ENCODE measurements at regions not wholly inside any gene's neighbourhood (a gene's known extent, or its start where the extent isn't known, plus 50 kb on each side); places are given as distances from the start of the nearest gene placed in this dataset.

- no peak for DNase-seq
Observed at GRCh38 chr22:27517361-27518155, 284.0 kb downstream of the MN1 start.

GRCh38 chr22:27518531-27519340 lies 282.8 kb downstream of the MN1 start:
- H3K4me3 Mint-ChIP-seq = no peak overlapping the region
- H3K4me1 Mint-ChIP-seq (ENCODE audit: low read depth) = no peaks in the 10 kb centered on the region
- ChIA-PET POLR2A (no interaction called here), CTCF (no interaction called here)
- no peak overlapping the region for H3K27ac Mint-ChIP-seq
- DNase-seq (no peak), ATAC-seq (no peak)
- no peaks in the 10 kb centered on the region for H3K9me3 Mint-ChIP-seq (ENCODE audit: insufficient read depth)
- no peaks in the 10 kb centered on the region for H3K27me3 Mint-ChIP-seq (ENCODE audit: low read depth)
- no peaks in the 10 kb centered on the region for H3K36me3 Mint-ChIP-seq (ENCODE audit: low read depth)

More at GRCh38 chr22:27517361-27518155, 284.0 kb downstream of the MN1 start:
- no peaks in the 10 kb centered on the region for H3K4me1 Mint-ChIP-seq (ENCODE audit: low read depth)
- H3K36me3 Mint-ChIP-seq (ENCODE audit: low read depth) = no peaks in the 10 kb centered on the region
- ChIA-PET POLR2A (no interaction called here), CTCF (no interaction called here)
- H3K27ac Mint-ChIP-seq = no peak overlapping the region
- no peak overlapping the region for H3K4me3 Mint-ChIP-seq
- no peaks in the 10 kb centered on the region for H3K27me3 Mint-ChIP-seq (ENCODE audit: low read depth)
- ATAC-seq = no peak
- no peaks in the 10 kb centered on the region for H3K9me3 Mint-ChIP-seq (ENCODE audit: insufficient read depth)

- Mint-ChIP-seq H3K27ac (no peak overlapping the region), H3K9me3 (ENCODE audit: insufficient read depth) (no peaks in the 10 kb centered on the region)
Observed at GRCh38 chr22:27523711-27524110, 277.8 kb downstream of the MN1 start.

GRCh38 chr22:27525711-27526110 lies 275.8 kb downstream of the MN1 start:
- no peaks in the 10 kb centered on the region for H3K36me3 Mint-ChIP-seq (ENCODE audit: low read depth)
- no peaks in the 10 kb centered on the region for H3K27me3 Mint-ChIP-seq (ENCODE audit: low read depth)
- POLR2A ChIA-PET = no interaction called here

More at GRCh38 chr22:27523711-27524110, 277.8 kb downstream of the MN1 start:
- Mint-ChIP-seq H3K36me3 (ENCODE audit: low read depth) (no peaks in the 10 kb centered on the region), H3K4me1 (ENCODE audit: low read depth) (no peaks in the 10 kb centered on the region), H3K27me3 (ENCODE audit: low read depth) (no peaks in the 10 kb centered on the region), H3K4me3 (no peak overlapping the region)
- CTCF ChIA-PET = no interaction called here
- ATAC-seq (no peak), DNase-seq (no peak)
- POLR2A ChIA-PET = interaction anchor here (0.6 kb wide), 1 partner anchor 343 kb away, joined by 3 read pairs; no protein-coding TSS in a partner anchor

GRCh38 chr22:27526901-27527300 lies 274.7 kb downstream of the MN1 start:
- DNase-seq (no peak), ATAC-seq (no peak)
- H3K27ac Mint-ChIP-seq = no peak overlapping the region
- H3K4me1 Mint-ChIP-seq (ENCODE audit: low read depth) = no peaks in the 10 kb centered on the region
- H3K9me3 Mint-ChIP-seq (ENCODE audit: insufficient read depth) = no peaks in the 10 kb centered on the region
- no peaks in the 10 kb centered on the region for H3K27me3 Mint-ChIP-seq (ENCODE audit: low read depth)
- CTCF ChIA-PET = no interaction called here
- no peaks in the 10 kb centered on the region for H3K36me3 Mint-ChIP-seq (ENCODE audit: low read depth)
- POLR2A ChIA-PET = no interaction called here
- H3K4me3 Mint-ChIP-seq = no peak overlapping the region

More at GRCh38 chr22:27525711-27526110, 275.8 kb downstream of the MN1 start:
- DNase-seq (no peak), ATAC-seq (no peak)
- Mint-ChIP-seq H3K27ac (no peak overlapping the region), H3K9me3 (ENCODE audit: insufficient read depth) (no peaks in the 10 kb centered on the region), H3K4me3 (no peak overlapping the region), H3K4me1 (ENCODE audit: low read depth) (no peaks in the 10 kb centered on the region)
- CTCF ChIA-PET = no interaction called here

- ATAC-seq = no peak
- POLR2A ChIA-PET = no interaction called here
- Mint-ChIP-seq H3K27me3 (ENCODE audit: low read depth) (peaks cover 1% of the 10 kb centered on the region), H3K4me1 (ENCODE audit: low read depth) (no peaks in the 10 kb centered on the region), H3K4me3 (no peak overlapping the region), H3K36me3 (ENCODE audit: low read depth) (no peaks in the 10 kb centered on the region), H3K27ac (no peak overlapping the region), H3K9me3 (ENCODE audit: insufficient read depth) (no peaks in the 10 kb centered on the region)
- CTCF ChIA-PET = no interaction called here
- DNase-seq = no peak
Observed at GRCh38 chr22:27531782-27532530, 269.6 kb downstream of the MN1 start.

GRCh38 chr22:27533105-27533745 lies 268.3 kb downstream of the MN1 start:
- ATAC-seq (no peak), DNase-seq (no peak)
- H3K9me3 Mint-ChIP-seq (ENCODE audit: insufficient read depth) = no peaks in the 10 kb centered on the region
- no peaks in the 10 kb centered on the region for H3K4me1 Mint-ChIP-seq (ENCODE audit: low read depth)
- ChIA-PET POLR2A (no interaction called here), CTCF (no interaction called here)
- H3K4me3 Mint-ChIP-seq = no peak overlapping the region
- no peak overlapping the region for H3K27ac Mint-ChIP-seq
- no peaks in the 10 kb centered on the region for H3K36me3 Mint-ChIP-seq (ENCODE audit: low read depth)
- peaks cover 2% of the 10 kb centered on the region for H3K27me3 Mint-ChIP-seq (ENCODE audit: low read depth)

GRCh38 chr22:27534720-27535125 lies 266.8 kb downstream of the MN1 start:
- H3K4me3 Mint-ChIP-seq = no peak overlapping the region
- no peaks in the 10 kb centered on the region for H3K4me1 Mint-ChIP-seq (ENCODE audit: low read depth)
- ChIA-PET POLR2A (no interaction called here), CTCF (no interaction called here)
- no peaks in the 10 kb centered on the region for H3K36me3 Mint-ChIP-seq (ENCODE audit: low read depth)
- H3K9me3 Mint-ChIP-seq (ENCODE audit: insufficient read depth) = no peaks in the 10 kb centered on the region
- ATAC-seq (no peak), DNase-seq (no peak)
- peaks cover 2% of the 10 kb centered on the region for H3K27me3 Mint-ChIP-seq (ENCODE audit: low read depth)
- H3K27ac Mint-ChIP-seq = no peak overlapping the region

- no peak overlapping the region for H3K27ac Mint-ChIP-seq
- no peaks in the 10 kb centered on the region for H3K9me3 Mint-ChIP-seq (ENCODE audit: insufficient read depth)
- H3K4me3 Mint-ChIP-seq = no peak overlapping the region
- POLR2A ChIA-PET = no interaction called here
- H3K27me3 Mint-ChIP-seq (ENCODE audit: low read depth) = peaks cover 2% of the 10 kb centered on the region
- CTCF ChIA-PET = no interaction called here
- H3K4me1 Mint-ChIP-seq (ENCODE audit: low read depth) = no peaks in the 10 kb centered on the region
- no peaks in the 10 kb centered on the region for H3K36me3 Mint-ChIP-seq (ENCODE audit: low read depth)
- no peak for ATAC-seq
- DNase-seq = no peak
Observed at GRCh38 chr22:27535452-27535851, 266.1 kb downstream of the MN1 start.

- Mint-ChIP-seq H3K36me3 (ENCODE audit: low read depth) (no peaks in the 10 kb centered on the region), H3K4me1 (ENCODE audit: low read depth) (no peaks in the 10 kb centered on the region), H3K27me3 (ENCODE audit: low read depth) (peaks cover 2% of the 10 kb centered on the region), H3K27ac (no peak overlapping the region), H3K4me3 (no peak overlapping the region), H3K9me3 (ENCODE audit: insufficient read depth) (no peaks in the 10 kb centered on the region)
- ChIA-PET CTCF (no interaction called here), POLR2A (no interaction called here)
- ATAC-seq (no peak), DNase-seq (no peak)
Observed at GRCh38 chr22:27537501-27537900, 264.1 kb downstream of the MN1 start.

GRCh38 chr22:27538666-27539065 lies 262.9 kb downstream of the MN1 start:
- no peak overlapping the region for H3K4me3 Mint-ChIP-seq
- ATAC-seq (no peak), DNase-seq (no peak)
- no peaks in the 10 kb centered on the region for H3K4me1 Mint-ChIP-seq (ENCODE audit: low read depth)
- POLR2A ChIA-PET = interaction anchor here (0.6 kb wide), 1 partner anchor 914 kb away, joined by 3 read pairs; no protein-coding TSS in a partner anchor
- CTCF ChIA-PET = no interaction called here
- H3K36me3 Mint-ChIP-seq (ENCODE audit: low read depth) = no peaks in the 10 kb centered on the region
- H3K27me3 Mint-ChIP-seq (ENCODE audit: low read depth) = peaks cover 2% of the 10 kb centered on the region
- H3K27ac Mint-ChIP-seq = no peak overlapping the region
- H3K9me3 Mint-ChIP-seq (ENCODE audit: insufficient read depth) = no peaks in the 10 kb centered on the region
